SK-N-SH (cell line): ENCODE measurements at regions not wholly inside any gene's neighbourhood (a gene's known extent, or its start where the extent isn't known, plus 50 kb on each side); places are given as distances from the start of the nearest gene placed in this dataset.

ENCODE experiments used
- CTCF ChIA-PET: fragments of 300-600, 350-600 bp; formaldehyde crosslinking; extraction: SDS; loops from one replicate; lab custom pipeline; 2021; lab: Yijun Ruan, JAX
- POLR2A ChIA-PET: fragments of 350-600 bp; sonication (Branson Sonifier 250); formaldehyde crosslinking; extraction: SDS; loops from one replicate; lab custom pipeline; 2020; ENCODE audit warnings: antibody characterized with exemption, inconsistent platforms; lab: Yijun Ruan, JAX
- DNase-seq: peaks from one replicate; pipeline ENCODE4 v3.0.0; 2012
- H2AFZ ChIP-seq: fragments of 200-600 bp; sonication (generic); 2 replicates; pipeline ENCODE4 v1.8.1; 2016; ENCODE audit warnings: antibody characterized with exemption, mild to moderate bottlenecking, low read depth
- H3F3A ChIP-seq: fragments of 200-600 bp; sonication (generic); replicated peaks from 2 replicates; pipeline ENCODE3; 2016; ENCODE audit warnings: antibody characterized with exemption, mild to moderate bottlenecking; ENCODE audit not compliant: insufficient read depth
- H3K27ac ChIP-seq, 2 experiments: fragments of 200-500 bp in 1 of 2; fragments of 200-600 bp in 1 of 2; sonication (Bioruptor generic) in 1 of 2; sonication (generic), shearing (Covaris generic) in 1 of 2; 2 replicates each; pipeline versions ENCODE4 v1.5.1 to v1.6.1; 2014 to 2016; ENCODE audit warnings: low read depth in 2 of 2, inconsistent platforms in 1 of 2, low read length in 1 of 2, mild to moderate bottlenecking in 1 of 2, mixed read lengths in 1 of 2
- H3K27me3 ChIP-seq: fragments of 200-600 bp; sonication (generic), shearing (Covaris generic); 2 replicates; pipeline ENCODE4 v1.6.1; 2016; ENCODE audit warnings: mixed run types; ENCODE audit not compliant: insufficient read depth
- H3K36me3 ChIP-seq, 2 experiments: fragments of 200-500 bp in 1 of 2; fragments of 200-600 bp in 1 of 2; sonication (Bioruptor generic) in 1 of 2; sonication (generic) in 1 of 2; replicated peaks in 1 of 2; 2 replicates each; pipeline versions ENCODE3 to v1.5.1; 2014 to 2016; ENCODE audit warnings: low read length in 1 of 2, mild to moderate bottlenecking in 1 of 2; ENCODE audit not compliant: insufficient read depth in 2 of 2, control insufficient read depth in 1 of 2
- H3K4me1 ChIP-seq, 2 experiments: fragments of 200-500 bp in 1 of 2; fragments of 200-600 bp in 1 of 2; sonication (Bioruptor generic) in 1 of 2; sonication (generic), shearing (Covaris generic) in 1 of 2; 2 replicates each; pipeline versions ENCODE4 v1.5.1 to v1.6.1; 2014 to 2016; ENCODE audit warnings: low read depth in 1 of 2, low read length in 1 of 2, mixed run types in 1 of 2; ENCODE audit not compliant: insufficient read depth in 2 of 2, control insufficient read depth in 1 of 2
- H3K4me2 ChIP-seq: fragments of 200-600 bp; sonication (generic), shearing (Covaris generic); 2 replicates; pipeline ENCODE4 v1.6.1; 2017; ENCODE audit warnings: mixed run types
- H3K4me3 ChIP-seq, 2 experiments: fragments of 200-500 bp in 1 of 2; fragments of 200-600 bp in 1 of 2; sonication (Bioruptor generic) in 1 of 2; sonication (generic), shearing (Covaris generic) in 1 of 2; 2 replicates each; pipeline versions ENCODE4 v1.5.1 to v1.8.1; 2014 to 2016; ENCODE audit warnings: low read depth in 2 of 2, inconsistent platforms in 1 of 2, low read length in 1 of 2, mild to moderate bottlenecking in 1 of 2, mixed read lengths in 1 of 2, moderate library complexity in 1 of 2
- H3K79me2 ChIP-seq: fragments of 200-600 bp; sonication (generic); 2 replicates; pipeline ENCODE4 v1.8.1; 2017; ENCODE audit warnings: mild to moderate bottlenecking; ENCODE audit not compliant: insufficient read depth
- H3K9ac ChIP-seq: fragments of 200-600 bp; sonication (generic); 2 replicates; pipeline ENCODE4 v1.6.1; 2017; ENCODE audit warnings: mixed run types
- H3K9me2 ChIP-seq: fragments of 200-600 bp; sonication (generic); 2 replicates; pipeline ENCODE4 v1.6.1; 2017; ENCODE audit warnings: mixed run types
- H3K9me3 ChIP-seq: fragments of 200-600 bp; sonication (generic); 2 replicates; pipeline ENCODE4 v1.6.1; 2017; ENCODE audit warnings: mixed run types, mild to moderate bottlenecking, moderate library complexity
- H4K20me1 ChIP-seq: fragments of 200-600 bp; sonication (generic); 2 replicates; pipeline ENCODE4 v1.6.1; 2017; ENCODE audit warnings: mild to moderate bottlenecking, mixed run types; ENCODE audit not compliant: insufficient read depth
- CHD2 ChIP-seq: fragments of 150-350 bp; IDR thresholded peaks from 2 replicates; pipeline ENCODE4 v1.6.1; 2018; ENCODE audit warnings: low read length; ENCODE audit not compliant: partially characterized antibody
- ELF1 ChIP-seq: IDR thresholded peaks from 2 replicates; pipeline ENCODE4 v1.4.0; 2012
- EP300 ChIP-seq, 2 experiments: IDR thresholded peaks; 2 replicates each; pipeline versions ENCODE4 v1.4.0 to v1.6.1; 2012; ENCODE audit warnings: borderline replicate concordance in 1 of 2, low read depth in 1 of 2, low read length in 1 of 2
- EZH2phosphoT487 ChIP-seq: fragments of 200-600 bp; sonication (generic); IDR thresholded peaks from 2 replicates; pipeline ENCODE4 v1.6.1; 2017; ENCODE audit warnings: low read depth, mixed run types, mild to moderate bottlenecking, antibody characterized with exemption, moderate library complexity, borderline replicate concordance
- FOSL2 ChIP-seq: IDR thresholded peaks from 2 replicates; pipeline ENCODE4 v1.4.0; 2012; ENCODE audit warnings: low read depth, mild to moderate bottlenecking, moderate library complexity, borderline replicate concordance
- FOXM1 ChIP-seq: IDR thresholded peaks from 2 replicates; pipeline ENCODE4 v1.4.0; 2012; ENCODE audit warnings: low read depth, mild to moderate bottlenecking
- GABPA ChIP-seq: IDR thresholded peaks from 2 replicates; pipeline ENCODE4 v1.4.0; 2012; ENCODE audit warnings: low read depth, mild to moderate bottlenecking
- GATA2 ChIP-seq: sonication (generic); formaldehyde crosslinking; IDR thresholded peaks from 2 replicates; pipeline ENCODE4 v1.5.0; 2020; ENCODE audit warnings: mild to moderate bottlenecking, missing genetic modification reagents
- MEF2A ChIP-seq: IDR thresholded peaks from 2 replicates; pipeline ENCODE4 v1.4.0; 2012; ENCODE audit warnings: low read depth, borderline replicate concordance
- MXI1 ChIP-seq: IDR thresholded peaks from 2 replicates; pipeline ENCODE4 v1.6.1; 2012; ENCODE audit warnings: mild to moderate bottlenecking, low read depth, low read length, improper control_type of control experiment
- NFIC ChIP-seq: IDR thresholded peaks from 2 replicates; pipeline ENCODE4 v1.4.0; 2012; ENCODE audit warnings: borderline replicate concordance
- NRF1 ChIP-seq: IDR thresholded peaks from 2 replicates; pipeline ENCODE4 v1.6.1; 2012; ENCODE audit warnings: low read depth, mild to moderate bottlenecking, low read length
- PBX3 ChIP-seq: IDR thresholded peaks from 2 replicates; pipeline ENCODE4; 2012
- POLR2AphosphoS5 ChIP-seq: IDR thresholded peaks from 2 replicates; pipeline ENCODE4 v1.6.1; 2012; ENCODE audit warnings: low read depth, low read length
- RAD21 ChIP-seq: IDR thresholded peaks from 2 replicates; pipeline ENCODE4 v1.6.1; 2012; ENCODE audit warnings: mild to moderate bottlenecking, low read length
- RCOR1 ChIP-seq: fragments of 150-350 bp; IDR thresholded peaks from 2 replicates; pipeline ENCODE4 v1.6.1; 2017; ENCODE audit warnings: antibody characterized with exemption, low read length
- RFX5 ChIP-seq: IDR thresholded peaks from 2 replicates; pipeline ENCODE4 v1.6.1; 2012; ENCODE audit warnings: mild to moderate bottlenecking, improper control_type of control experiment, low read length
- TEAD4 ChIP-seq: IDR thresholded peaks from 2 replicates; pipeline ENCODE4 v1.4.0; 2012; ENCODE audit warnings: mild to moderate bottlenecking, borderline replicate concordance; ENCODE audit not compliant: insufficient read depth
- USF2 ChIP-seq: fragments of 150-350 bp; IDR thresholded peaks from 2 replicates; pipeline ENCODE4 v1.6.1; 2017; ENCODE audit warnings: antibody characterized with exemption, low read length, low read depth, borderline replicate concordance
- WGBS: methylation state at CpG from one replicate; pipeline ENCODE4 v1.1.6; 2017; ENCODE audit warnings: low lambda C conversion rate; 5-methylcytosine and 5-hydroxymethylcytosine counted together

GRCh38 chr7:115561335-115562110 lies 469.0 kb downstream of the TFEC start:
- Histone ChIP-seq H3K9ac (no peak overlapping the region), H3K4me3 (no peak overlapping the region), H3K36me3 (no peaks in the 10 kb centered on the region), H3K9me3 (no peaks in the 10 kb centered on the region), H3K4me1 (no peaks in the 10 kb centered on the region), H3K27me3 (peaks cover 7% of the 10 kb centered on the region; the same call in 1 of the 2 replicates), H3K9me2 (no peaks in the 10 kb centered on the region), H4K20me1 (no peaks in the 10 kb centered on the region), H3K4me2 (no peak overlapping the region), H3K79me2 (no peaks in the 10 kb centered on the region), H3F3A (no peaks in the 10 kb centered on the region), H2AFZ (no peak overlapping the region), H3K27ac (no peak overlapping the region)
- 4% methylated on average over 9 of the region's 9 CpGs for WGBS
- ChIA-PET POLR2A (no interaction called here), CTCF (no interaction called here)
- TF ChIP-seq TEAD4 (no peak), CHD2 (no peak), RCOR1 (no peak), GATA2 (CRISPR knock-in tag) (no peak), EZH2phosphoT487 (no peak), MEF2A (no peak), RFX5 (no peak)
- no peak for DNase-seq

- Histone ChIP-seq H2AFZ (no peak overlapping the region), H3K4me3 (no peak overlapping the region), H3K9me3 (no peaks in the 10 kb centered on the region), H3K4me1 (no peaks in the 10 kb centered on the region), H3K4me2 (no peak overlapping the region), H3F3A (no peaks in the 10 kb centered on the region), H3K27ac (no peak overlapping the region), H4K20me1 (no peaks in the 10 kb centered on the region), H3K27me3 (peaks cover 7% of the 10 kb centered on the region; the same call in 1 of the 2 replicates), H3K79me2 (no peaks in the 10 kb centered on the region), H3K36me3 (no peaks in the 10 kb centered on the region), H3K9me2 (no peaks in the 10 kb centered on the region), H3K9ac (no peak overlapping the region)
- WGBS: 2% methylated on average over 1 of the region's 1 CpG
- TF ChIP-seq NRF1 (no peak), PBX3 (no peak), FOSL2 (no peak), FOXM1 (no peak), MXI1 (no peak), RAD21 (no peak), ELF1 (no peak), POLR2AphosphoS5 (no peak), EP300 (IDR thresholded peaks at IDR 0.05; ENCODE audit: borderline replicate concordance in 1 of 2, low read depth in 1 of 2, low read length in 1 of 2) (no peak), NFIC (no peak), GABPA (no peak), USF2 (no peak)
- CTCF ChIA-PET: no interaction called here
- POLR2A ChIA-PET: no interaction called here
- no peak for DNase-seq
These were observed 470.7 kb downstream of the TFEC start for GRCh38 chr7:115559877-115560276.
